HG02981 (cell line): ENCODE measurements at regions not wholly inside any gene's neighbourhood (a gene's known extent, or its start where the extent isn't known, plus 50 kb on each side); places are given as distances from the start of the nearest gene placed in this dataset.
"Not testable (repeated sequence)": the region's sequence is repeated elsewhere in the genome, so short reads cannot be mapped to it uniquely, and the experiment has no call there.

Source experiments
- ATAC-seq: cut with Tn5 transposase; IDR thresholded peaks from one replicate; pipeline ENCODE4 v1.9.1; 2021; ENCODE audit warnings: mild to moderate bottlenecking, moderate library complexity; ENCODE audit not compliant: unreplicated experiment

GRCh38 chr3:165954171-165954570 lies 116.9 kb upstream of the BCHE start:
- no peak for ATAC-seq

DNA sequence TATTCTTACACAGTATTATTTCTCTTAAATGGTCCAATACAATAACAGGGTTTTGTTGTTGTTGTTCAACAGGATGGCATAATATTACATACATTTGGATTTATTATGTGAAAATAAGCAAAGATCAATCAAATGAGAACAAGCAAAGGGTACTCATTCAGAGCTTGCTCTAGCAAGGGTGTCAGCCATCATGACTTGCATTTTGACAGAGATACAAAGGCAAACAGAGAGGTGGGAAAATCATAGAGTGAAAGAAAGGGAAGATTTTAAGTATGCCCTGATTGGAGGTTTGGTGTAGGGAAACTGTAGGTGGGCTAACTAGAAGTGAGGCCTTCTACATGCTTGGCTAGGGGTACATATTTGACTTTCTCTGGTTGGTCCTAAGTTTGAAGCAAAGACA lies 109.1 kb upstream of the BCHE start:
- ATAC-seq = no peak

- no peak for ATAC-seq
These were observed 101.8 kb upstream of the BCHE start for GRCh38 chr3:165938986-165939540.

DNA sequence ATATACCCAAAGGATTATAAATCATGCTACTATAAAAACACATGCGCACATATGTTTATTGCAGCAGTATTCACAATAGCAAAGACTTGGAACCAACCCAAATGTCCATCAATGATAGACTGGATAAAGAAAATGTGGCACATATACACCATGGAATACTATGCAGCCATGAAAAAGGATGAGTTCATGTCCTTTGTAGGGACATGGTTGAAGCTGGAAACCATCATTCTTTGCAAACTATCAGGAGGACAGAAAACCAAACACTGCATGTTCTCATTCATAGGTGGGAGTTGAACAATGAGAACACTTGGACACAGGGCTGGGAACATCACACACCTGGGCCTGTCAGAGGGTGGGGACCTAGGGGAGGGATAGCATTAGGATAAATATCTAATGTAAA lies 98.9 kb upstream of the BCHE start:
- not testable (repeated sequence) for ATAC-seq

- not testable (repeated sequence) for ATAC-seq
These were observed 87.1 kb upstream of the BCHE start for GRCh38 chr3:165924301-165924791.

- no peak for ATAC-seq
These were observed 83.8 kb upstream of the BCHE start for GRCh38 chr3:165920984-165921383.

DNA sequence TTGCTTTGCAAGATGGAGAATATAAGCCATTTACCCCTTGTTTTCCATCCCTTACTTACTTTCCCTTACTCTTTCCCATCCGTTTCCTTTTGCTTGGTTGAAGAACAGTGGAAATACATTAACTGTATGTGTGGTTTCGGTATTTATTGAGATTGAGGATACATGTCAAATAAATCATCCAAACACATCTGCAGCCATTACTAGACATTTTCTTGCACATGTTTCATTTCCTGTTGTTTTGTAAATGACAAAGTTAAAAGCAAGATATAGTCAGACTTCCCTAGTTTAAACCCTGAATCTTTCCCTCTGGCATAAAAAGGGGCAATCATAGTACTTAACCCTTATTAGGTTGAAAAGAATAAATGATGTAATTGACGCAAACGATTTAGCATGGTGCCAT lies 82.1 kb upstream of the BCHE start:
- no peak for ATAC-seq

DNA sequence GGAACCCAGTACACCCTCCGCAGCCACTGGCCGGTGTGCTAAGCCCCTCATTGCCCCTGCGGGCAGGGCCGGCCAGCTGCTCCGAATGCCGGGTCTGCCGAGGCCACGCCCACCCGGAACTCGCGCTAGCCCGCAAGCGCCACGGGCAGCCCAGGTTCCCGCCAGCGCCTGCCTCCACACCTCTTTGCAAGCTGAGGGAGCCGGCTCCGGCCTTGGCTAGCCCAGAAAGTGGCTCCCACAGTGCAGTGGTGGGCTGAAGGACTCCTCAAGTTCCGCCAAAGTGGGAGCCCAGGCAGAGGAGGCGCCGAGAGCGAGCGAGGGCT lies 81.4 kb upstream of the BCHE start:
- ATAC-seq = no peak

DNA sequence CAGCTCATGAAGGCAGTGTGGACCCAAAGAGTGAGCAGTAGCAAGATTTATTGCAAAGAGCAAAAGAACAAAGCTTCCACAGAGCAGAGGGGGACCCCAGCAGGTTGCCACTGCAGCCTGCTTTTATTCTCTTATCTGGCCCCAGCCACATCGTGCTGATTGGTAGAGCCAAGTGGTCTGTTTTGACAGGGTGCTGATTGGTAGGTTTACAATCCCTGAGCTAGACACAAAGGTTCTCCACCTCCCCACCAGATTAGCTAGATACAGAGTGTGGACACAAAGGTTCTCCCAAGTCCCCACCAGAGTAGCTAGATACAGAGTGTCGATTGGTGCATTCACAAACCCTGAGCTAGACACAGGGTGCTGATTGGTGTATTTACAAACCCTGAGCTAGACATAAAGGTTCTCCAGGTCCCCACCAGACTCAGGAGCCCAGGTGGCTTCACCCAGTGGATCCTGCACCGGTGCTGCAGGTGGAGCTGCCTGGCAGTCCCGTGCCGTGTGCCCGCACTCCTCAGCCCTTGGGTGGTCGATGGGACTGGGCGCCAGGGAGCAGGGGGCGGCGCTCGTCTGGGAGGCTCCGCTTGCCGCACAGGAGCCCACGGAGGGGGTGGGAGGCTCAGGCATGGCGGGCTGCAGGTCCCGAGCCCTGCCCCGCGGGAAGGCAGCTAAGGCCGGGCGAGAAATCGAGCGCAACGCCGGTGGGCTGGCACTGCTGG lies 80.9 kb upstream of the BCHE start:
- ATAC-seq = not testable (repeated sequence)

DNA sequence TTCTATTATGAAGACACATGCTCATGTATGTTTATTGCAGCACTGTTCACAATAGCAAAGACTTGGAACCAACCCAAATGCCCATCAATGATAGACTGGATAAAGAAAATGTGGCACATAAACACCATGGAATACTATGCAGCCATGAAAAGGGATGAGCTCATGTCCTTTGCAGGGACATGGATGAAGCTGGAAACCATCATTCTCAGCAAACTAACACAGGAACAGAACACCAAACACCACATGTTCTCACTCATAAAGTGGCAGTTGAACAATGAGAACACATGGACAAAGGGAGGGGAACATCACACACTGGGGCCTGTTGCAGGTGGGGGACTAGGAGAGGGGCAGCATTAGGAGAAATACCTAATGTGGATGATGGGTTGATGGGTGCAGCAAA lies 77.9 kb upstream of the BCHE start:
- not testable (repeated sequence) for ATAC-seq

DNA sequence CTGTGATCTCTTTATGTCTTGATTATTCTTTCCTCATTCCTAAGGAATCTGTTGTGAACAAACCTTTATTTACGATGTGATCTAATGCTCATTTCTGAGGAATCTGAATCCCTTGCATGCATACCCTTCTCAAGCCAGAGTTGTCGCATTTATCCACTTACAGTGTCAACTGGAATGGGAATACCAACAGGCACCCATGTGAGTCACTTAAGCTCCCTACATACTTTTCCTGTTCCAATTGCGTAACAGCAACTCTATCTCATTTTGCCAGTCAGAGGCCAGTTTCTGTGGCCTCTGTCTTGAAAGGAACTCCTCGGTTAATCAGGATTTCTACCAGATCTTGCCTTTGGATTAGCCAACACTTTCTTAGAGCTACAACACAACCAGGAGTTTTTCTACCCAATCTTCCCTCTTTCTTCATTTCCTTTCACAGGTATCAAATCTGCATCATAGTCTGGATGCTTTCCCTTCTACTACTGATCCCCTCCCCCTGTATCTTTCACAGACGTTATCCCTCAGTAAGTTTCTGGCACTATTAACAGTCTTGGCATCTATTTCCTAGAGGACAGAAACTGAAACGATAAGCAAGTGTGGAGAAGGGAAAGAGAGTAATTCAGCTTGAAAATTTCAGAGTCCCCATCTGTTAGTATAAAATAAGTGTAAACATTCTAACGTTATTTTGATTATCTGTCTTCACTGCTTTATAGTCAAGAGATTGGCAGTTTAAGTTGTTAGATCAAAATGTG lies 66.8 kb upstream of the BCHE start:
- no peak for ATAC-seq

- ATAC-seq = no peak
These were observed 61.8 kb upstream of the BCHE start for GRCh38 chr3:165899066-165899465.

DNA sequence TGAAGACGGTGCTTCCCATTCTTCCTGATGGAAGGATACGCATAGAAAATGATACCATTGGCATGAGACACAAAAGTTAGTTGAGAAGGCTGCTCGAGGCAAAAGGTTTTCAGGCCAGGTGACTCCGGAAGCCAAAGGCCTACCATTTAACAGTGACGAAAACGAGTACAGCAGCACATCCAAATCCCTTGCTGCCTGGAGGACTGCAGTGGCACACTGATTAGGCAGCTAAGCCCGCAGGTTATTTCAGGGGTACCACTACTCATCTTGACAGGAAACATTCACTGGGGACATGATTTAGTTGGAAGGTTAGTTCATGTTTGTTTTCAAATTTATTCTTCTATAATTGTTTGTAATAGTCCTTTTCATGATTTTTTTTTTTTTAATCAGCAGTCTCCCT lies 59.9 kb upstream of the BCHE start:
- no peak for ATAC-seq

- ATAC-seq = no peak
These were observed 58.7 kb upstream of the BCHE start for GRCh38 chr3:165895919-165896318.

DNA sequence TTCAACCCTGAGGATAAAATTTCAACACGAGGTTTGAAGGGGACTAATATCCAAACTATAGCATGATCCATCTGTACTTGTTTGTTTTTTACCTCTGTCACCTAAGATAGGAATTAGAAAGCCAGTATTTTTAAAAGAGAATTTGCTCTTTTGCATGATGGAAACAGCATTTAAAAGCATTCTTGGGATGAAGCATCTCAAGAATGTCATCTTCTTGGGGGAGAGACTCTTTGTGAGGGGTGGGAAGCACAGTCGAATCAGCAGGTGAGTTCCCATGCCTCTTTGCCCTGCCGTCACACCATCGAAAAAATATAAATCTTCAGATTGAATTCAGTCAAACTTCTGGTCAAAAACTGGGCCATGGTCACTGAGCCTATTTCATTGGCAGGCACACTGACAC lies 55.3 kb upstream of the BCHE start:
- ATAC-seq = no peak
